Caco-2 (cell line): ENCODE measurements at regions not wholly inside any gene's neighbourhood (a gene's known extent, or its start where the extent isn't known, plus 50 kb on each side); places are given as distances from the start of the nearest gene placed in this dataset.

ENCODE experiments used
- BruUV-seq: library from RNA; stranded (reverse); fragments of 400-500 nt; replicated peaks from 2 replicates; lab custom pipeline; 2021; lab: Mats Ljungman, UMichigan
- CTCF ChIA-PET: fragments of 300-600 bp; sonication (Branson Sonifier 250); formaldehyde crosslinking; loops from one replicate; lab custom pipeline; 2022; ENCODE audit warnings: antibody characterized with exemption; lab: Charles Lee
- POLR2A ChIA-PET: fragments of 300-600 bp; sonication (Branson Sonifier 250); formaldehyde crosslinking; loops from one replicate; lab custom pipeline; 2022; ENCODE audit warnings: antibody characterized with exemption; lab: Charles Lee
- DNase-seq, 2 experiments: peaks; one replicate each; pipeline versions ENCODE4 v3.0.0 to v3.0.0-alpha.2; 2020 to 2022
- H3K27me3 ChIP-seq: replicated peaks from 2 replicates; pipeline ENCODE4 v1.6.0; 2011; ENCODE audit warnings: low read length; ENCODE audit not compliant: control insufficient read depth, insufficient read depth
- H3K36me3 ChIP-seq: 2 replicates; pipeline ENCODE4 v1.5.1; 2011; ENCODE audit warnings: low read length; ENCODE audit not compliant: control insufficient read depth, insufficient read depth
- H3K4me1 ChIP-seq: fragments of 250-450 bp; sonication (Bioruptor Pico); 2 replicates; pipeline ENCODE4 v1.5.1; 2020; ENCODE audit warnings: mild to moderate bottlenecking
- H3K4me3 ChIP-seq: 2 replicates; pipeline ENCODE4 v1.5.1; 2011; ENCODE audit warnings: low read depth, mild to moderate bottlenecking, control low read depth, low read length
- H3K9me3 ChIP-seq: fragments of 250-450 bp; sonication (Bioruptor Pico); 2 replicates; pipeline ENCODE4 v1.5.1; 2020; ENCODE audit warnings: mild to moderate bottlenecking, moderate library complexity
- H3K27ac Mint-ChIP-seq: one replicate; pipeline ENCODE4 v1.8.0; 2022; ENCODE audit warnings: mixed read lengths; ENCODE audit not compliant: unreplicated experiment
- H3K27me3 Mint-ChIP-seq: one replicate; pipeline ENCODE4 v1.8.0; 2022; ENCODE audit warnings: mixed read lengths; ENCODE audit not compliant: insufficient read depth, unreplicated experiment
- H3K36me3 Mint-ChIP-seq: one replicate; pipeline ENCODE4 v1.8.0; 2022; ENCODE audit warnings: mild to moderate bottlenecking, mixed read lengths; ENCODE audit not compliant: insufficient read depth, unreplicated experiment
- H3K4me1 Mint-ChIP-seq: one replicate; pipeline ENCODE4 v1.8.0; 2022; ENCODE audit warnings: low read depth, mixed read lengths; ENCODE audit not compliant: unreplicated experiment
- H3K4me3 Mint-ChIP-seq: one replicate; pipeline ENCODE4 v1.8.0; 2022; ENCODE audit warnings: mild to moderate bottlenecking, moderate library complexity, mixed read lengths; ENCODE audit not compliant: unreplicated experiment
- H3K9me3 Mint-ChIP-seq: one replicate; pipeline ENCODE4 v1.8.0; 2022; ENCODE audit warnings: mixed read lengths; ENCODE audit not compliant: unreplicated experiment
- CTCF ChIP-seq, 2 experiments: fragments of 200-600 bp in 1 of 2; IDR thresholded peaks; 1 replicate in 1 of 2; 2 replicates in 1 of 2; pipeline versions ENCODE4 v1.5.1 to v1.8.0; 2011 to 2022; ENCODE audit warnings: antibody characterized with exemption in 1 of 2, control low read depth in 1 of 2, inconsistent platforms in 1 of 2, low read depth in 1 of 2, low read length in 1 of 2, mild to moderate bottlenecking in 1 of 2, moderate library complexity in 1 of 2; ENCODE audit not compliant: insufficient read depth in 1 of 2, severe bottlenecking in 1 of 2, unreplicated experiment in 1 of 2
- intact Hi-C: fragments of 100-400 bp; cut with micrococcal nuclease; formaldehyde crosslinking; loops from one replicate; pipeline ENCODE4 v1.10.0; 2022; ENCODE audit not compliant: unreplicated experiment

- Mint-ChIP-seq H3K27me3 (no peaks in the 10 kb centered on the region), H3K4me1 (no peaks in the 10 kb centered on the region), H3K4me3 (no peak overlapping the region), H3K27ac (no peak overlapping the region), H3K36me3 (peaks cover 5% of the 10 kb centered on the region), H3K9me3 (peaks cover 7% of the 10 kb centered on the region)
- TF ChIP-seq CTCF (IDR thresholded peaks at IDR 0.05; ENCODE audit: insufficient read depth in 1 of 2, low read depth in 1 of 2, low read length in 1 of 2, severe bottlenecking in 1 of 2, unreplicated experiment in 1 of 2): no peak
- no peaks in the 10 kb centered on the region for H3K4me1 ChIP-seq
- CTCF ChIA-PET: no interaction called here
- POLR2A ChIA-PET: no interaction called here
- BruUV-seq: no TSS peak
- H3K36me3 ChIP-seq: no peaks in the 10 kb centered on the region
- no peaks in the 10 kb centered on the region for H3K27me3 ChIP-seq
- no peak for DNase-seq
- intact Hi-C loops: no loop called here
- no peaks in the 10 kb centered on the region for H3K9me3 ChIP-seq
- no peak overlapping the region for H3K4me3 ChIP-seq
Measured at GRCh38 chrX:78548012-78548411, 111.1 kb downstream of the RTL3 start.

- H3K27me3 ChIP-seq: no peaks in the 10 kb centered on the region
- no peak overlapping the region for H3K4me3 Mint-ChIP-seq
- peaks cover 5% of the 10 kb centered on the region for H3K36me3 Mint-ChIP-seq
- no peak for TF ChIP-seq CTCF (IDR thresholded peaks at IDR 0.05; ENCODE audit: insufficient read depth in 1 of 2, low read depth in 1 of 2, low read length in 1 of 2, severe bottlenecking in 1 of 2, unreplicated experiment in 1 of 2)
- no peaks in the 10 kb centered on the region for H3K36me3 ChIP-seq
- no peak for DNase-seq
- no TSS peak for BruUV-seq
- no peak overlapping the region for H3K4me3 ChIP-seq
- H3K4me1 ChIP-seq: no peaks in the 10 kb centered on the region
- CTCF ChIA-PET: no interaction called here
- no peaks in the 10 kb centered on the region for H3K9me3 ChIP-seq
- POLR2A ChIA-PET: no interaction called here
- H3K9me3 Mint-ChIP-seq: peaks cover 17% of the 10 kb centered on the region
- no peaks in the 10 kb centered on the region for H3K4me1 Mint-ChIP-seq
- intact Hi-C loops: no loop called here
- no peaks in the 10 kb centered on the region for H3K27me3 Mint-ChIP-seq
- no peak overlapping the region for H3K27ac Mint-ChIP-seq
Measured at GRCh38 chrX:78545233-78545632, 113.9 kb downstream of the RTL3 start.

- intact Hi-C loops: no loop called here
Measured at GRCh38 chrX:78543281-78543680, 115.8 kb downstream of the RTL3 start.

More at GRCh38 chrX:78543281-78543680, 115.8 kb downstream of the RTL3 start:
- peaks cover 17% of the 10 kb centered on the region for H3K9me3 Mint-ChIP-seq
- Histone ChIP-seq H3K27me3 (no peaks in the 10 kb centered on the region), H3K4me3 (no peak overlapping the region), H3K4me1 (no peaks in the 10 kb centered on the region), H3K36me3 (no peaks in the 10 kb centered on the region), H3K9me3 (no peaks in the 10 kb centered on the region)
- CTCF ChIA-PET: no interaction called here
- DNase-seq: no peak
- no peak overlapping the region for H3K27ac Mint-ChIP-seq
- no TSS peak for BruUV-seq
- peaks cover 5% of the 10 kb centered on the region for H3K36me3 Mint-ChIP-seq
- TF ChIP-seq CTCF (IDR thresholded peaks at IDR 0.05; ENCODE audit: insufficient read depth in 1 of 2, low read depth in 1 of 2, low read length in 1 of 2, severe bottlenecking in 1 of 2, unreplicated experiment in 1 of 2): no peak
- POLR2A ChIA-PET: no interaction called here
- no peaks in the 10 kb centered on the region for H3K4me1 Mint-ChIP-seq
- no peaks in the 10 kb centered on the region for H3K27me3 Mint-ChIP-seq
- no peak overlapping the region for H3K4me3 Mint-ChIP-seq
